Peyer's patch (tissue), 4 donors: ENCODE measurements at regions not wholly inside any gene's neighbourhood (a gene's known extent, or its start where the extent isn't known, plus 50 kb on each side); places are given as distances from the start of the nearest gene placed in this dataset.

Source experiments
- CTCF ChIP-seq, 6 experiments: fragments of 450-650 bp in 4 of 6; fragments of 200-600 bp in 2 of 6; sonication (generic) in 1 of 6; IDR thresholded peaks; one replicate each; pipeline ENCODE4 v1.5.1; 2017 to 2019; ENCODE audit warnings: antibody characterized with exemption in 6 of 6, mild to moderate bottlenecking in 3 of 6, moderate library complexity in 1 of 6
- POLR2A ChIP-seq, 2 donors: fragments of 450-650 bp; IDR thresholded peaks; one replicate each; pipeline ENCODE4 v1.5.1; 2017; ENCODE audit warnings: antibody characterized with exemption in 2 of 2, mild to moderate bottlenecking in 2 of 2, moderate library complexity in 2 of 2

DNA sequence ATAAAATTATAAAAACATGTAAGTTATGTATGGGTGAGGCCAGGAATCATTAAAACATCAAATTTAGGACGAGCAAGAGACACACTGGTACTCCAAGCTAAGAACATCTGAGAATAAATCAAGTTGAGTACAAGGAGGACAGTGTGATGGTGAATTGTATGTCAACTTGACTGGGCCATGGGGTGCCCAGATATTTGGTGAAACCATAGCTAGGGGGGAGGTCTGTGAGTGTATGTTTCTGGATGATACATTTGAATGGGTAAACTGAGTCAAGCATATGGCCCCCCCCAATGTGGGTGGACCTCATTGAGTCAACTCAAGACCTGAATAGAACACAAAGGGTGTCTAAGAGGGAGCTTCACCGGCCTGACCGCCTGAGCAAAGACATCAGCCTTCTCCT, 115.3 kb upstream of the BCOR start:
- no peak for TF ChIP-seq CTCF (IDR thresholded peaks at IDR 0.05)
- TF ChIP-seq POLR2A (IDR thresholded peaks at IDR 0.05), result no peak
